HepG2 (cell line): ENCODE measurements at regions not wholly inside any gene's neighbourhood (a gene's known extent, or its start where the extent isn't known, plus 50 kb on each side); places are given as distances from the start of the nearest gene placed in this dataset.

ENCODE experiments used
- ATAC-seq: fragments of 200-7000 bp; cut with Tn5 transposase; 3 replicates; pipeline ENCODE4 v1.9.1; 2020; ENCODE audit warnings: mild to moderate bottlenecking, moderate library complexity
- BruUV-seq: library from RNA; stranded (reverse); fragments of 400-500 nt; replicated peaks from 2 replicates; lab custom pipeline; 2021; lab: Mats Ljungman, UMichigan
- CTCF ChIA-PET: fragments of 300-600 bp; formaldehyde crosslinking; extraction: SDS; loops from one replicate; lab custom pipeline; 2021; ENCODE audit warnings: low total read pairs, inconsistent platforms, low intra/inter-chr PET ratio; lab: Yijun Ruan, JAX
- POLR2A ChIA-PET: fragments of 350-600 bp; sonication (Branson Sonifier 250); formaldehyde crosslinking; loops from one replicate; lab custom pipeline; 2020; ENCODE audit warnings: antibody characterized with exemption, inconsistent platforms; lab: Yijun Ruan, JAX
- DNase-seq: peaks from one replicate; pipeline ENCODE4 v3.0.0-alpha.2; 2015; ENCODE audit warnings: low spot score
- FAIRE-seq: peaks from 3 replicates; lab custom pipeline; 2011; peaks lifted over from hg19 to GRCh38; lab: Jason Lieb, UNC
- H2AFZ ChIP-seq: one replicate; pipeline ENCODE4 v1.6.1; 2011; ENCODE audit warnings: low read length, inconsistent platforms
- H3K27ac ChIP-seq: fragments of 300-600 bp; 3 replicates; pipeline ENCODE4 v1.8.0; 2011; ENCODE audit warnings: mixed run types, mild to moderate bottlenecking, mixed read lengths, low read length, inconsistent platforms; ENCODE audit not compliant: insufficient read depth; ENCODE audit errors: extremely low read length
- H3K27me3 ChIP-seq, 2 experiments: fragments of 200-600 bp in 1 of 2; 2 replicates in 1 of 2; 3 replicates in 1 of 2; pipeline versions ENCODE4 v1.6.0 to v1.8.0; 2011; ENCODE audit warnings: low read length in 2 of 2, mild to moderate bottlenecking in 2 of 2, moderate library complexity in 2 of 2, inconsistent platforms in 1 of 2; ENCODE audit not compliant: insufficient read depth in 2 of 2, control insufficient read depth in 1 of 2
- H3K36me3 ChIP-seq, 2 experiments: fragments of 200-600 bp in 1 of 2; replicated peaks in 1 of 2; 2 replicates in 1 of 2; 3 replicates in 1 of 2; pipeline versions ENCODE4 v1.5.1 to v1.8.0; 2011; ENCODE audit warnings: low read length in 2 of 2, inconsistent platforms in 1 of 2; ENCODE audit not compliant: insufficient read depth in 2 of 2, control insufficient read depth in 1 of 2
- H3K4me1 ChIP-seq: 2 replicates; pipeline ENCODE4 v1.5.1; 2012; ENCODE audit warnings: low read length, inconsistent platforms; ENCODE audit not compliant: insufficient read depth
- H3K4me2 ChIP-seq: 2 replicates; pipeline ENCODE4 v1.6.0; 2011; ENCODE audit warnings: low read depth, low read length, inconsistent platforms
- H3K4me3 ChIP-seq, 3 experiments: fragments of 200-600 bp in 1 of 3; sonication (generic), shearing (Covaris generic) in 1 of 3; replicated peaks in 1 of 3; 2 replicates each; pipeline ENCODE4 v1.5.1; 2011 to 2016; ENCODE audit warnings: low read length in 3 of 3, inconsistent platforms in 2 of 3, low read depth in 2 of 3, mild to moderate bottlenecking in 2 of 3, control low read depth in 1 of 3, mixed read lengths in 1 of 3; ENCODE audit not compliant: insufficient read depth in 1 of 3
- H3K79me2 ChIP-seq: one replicate; pipeline ENCODE4 v1.6.1; 2011; ENCODE audit warnings: low read length, inconsistent platforms; ENCODE audit not compliant: insufficient read depth
- H3K9ac ChIP-seq: 2 replicates; pipeline ENCODE4 v1.6.0; 2011; ENCODE audit warnings: mild to moderate bottlenecking, low read depth, low read length, inconsistent platforms; ENCODE audit not compliant: insufficient read depth
- H3K9me3 ChIP-seq: 2 replicates; pipeline ENCODE4 v1.5.1; 2012; ENCODE audit warnings: mild to moderate bottlenecking, low read length
- H4K20me1 ChIP-seq: 2 replicates; pipeline ENCODE4 v1.6.0; 2011; ENCODE audit warnings: inconsistent platforms, mild to moderate bottlenecking, low read length, moderate library complexity; ENCODE audit not compliant: insufficient read depth
- ATF3 ChIP-seq: sonication (generic); formaldehyde crosslinking; IDR thresholded peaks from 2 replicates; pipeline ENCODE4 v1.4.0; 2020; ENCODE audit warnings: missing genetic modification reagents
- ATF5 ChIP-seq: sonication (generic); formaldehyde crosslinking; IDR thresholded peaks from 2 replicates; pipeline ENCODE4 v1.4.0; 2020; ENCODE audit warnings: mild to moderate bottlenecking, low read depth, missing genetic modification reagents
- ATF7 ChIP-seq, 2 experiments: fragments of 450-650 bp in 1 of 2; sonication (generic) in 1 of 2; formaldehyde crosslinking in 1 of 2; IDR thresholded peaks; 2 replicates each; pipeline versions ENCODE4 v1.4.0 to v1.6.1; 2016 to 2020; ENCODE audit warnings: antibody characterized with exemption in 1 of 2, mild to moderate bottlenecking in 1 of 2, missing genetic modification reagents in 1 of 2
- ESRRA ChIP-seq: sonication (generic); formaldehyde crosslinking; IDR thresholded peaks from 2 replicates; pipeline ENCODE4 v1.5.1; 2020; ENCODE audit warnings: mild to moderate bottlenecking, low read depth, missing genetic modification reagents
- NONO ChIP-seq, 2 experiments: fragments of 450-650 bp in 1 of 2; sonication (generic) in 1 of 2; formaldehyde crosslinking in 1 of 2; IDR thresholded peaks in 1 of 2; conservative IDR thresholded peaks in 1 of 2; 2 replicates each; pipeline versions ENCODE4 v1.6.1 to v1.8.0; 2017 to 2022; ENCODE audit warnings: mild to moderate bottlenecking in 1 of 2, missing genetic modification reagents in 1 of 2, moderate library complexity in 1 of 2
- NR0B2 ChIP-seq: sonication (generic); formaldehyde crosslinking; IDR thresholded peaks from 2 replicates; pipeline ENCODE4 v1.4.0; 2020; ENCODE audit warnings: mild to moderate bottlenecking, missing genetic modification reagents
- PRDM15 ChIP-seq: sonication (generic); formaldehyde crosslinking; IDR thresholded peaks from 2 replicates; pipeline ENCODE4 v1.4.0; 2020; ENCODE audit warnings: missing genetic modification reagents
- SKIL ChIP-seq: sonication (generic); formaldehyde crosslinking; IDR thresholded peaks from 2 replicates; pipeline ENCODE4 v1.8.0; 2022; ENCODE audit warnings: missing genetic modification reagents, mild to moderate bottlenecking, moderate library complexity, borderline replicate concordance
- ZNF225 ChIP-seq: sonication (generic); formaldehyde crosslinking; IDR thresholded peaks from 2 replicates; pipeline ENCODE4 v1.4.0; 2020; ENCODE audit warnings: mild to moderate bottlenecking, missing genetic modification reagents
- ZNF331 ChIP-seq: sonication (generic); formaldehyde crosslinking; IDR thresholded peaks from 2 replicates; pipeline ENCODE4 v1.4.0; 2020; ENCODE audit warnings: missing genetic modification reagents
- ZNF589 ChIP-seq: sonication (generic); formaldehyde crosslinking; conservative IDR thresholded peaks from 2 replicates; pipeline ENCODE4 v1.8.0; 2022; ENCODE audit warnings: mild to moderate bottlenecking, moderate library complexity, missing genetic modification reagents
- ZNF883 ChIP-seq: sonication (generic); formaldehyde crosslinking; IDR thresholded peaks from 2 replicates; pipeline ENCODE4 v1.5.1; 2020; ENCODE audit warnings: mild to moderate bottlenecking, missing genetic modification reagents; ENCODE audit errors: not compliant biosample characterization
- WGBS: methylation state at CpG from one replicate; pipeline ENCODE4 v1.1.6; 2017; ENCODE audit warnings: low lambda C conversion rate; 5-methylcytosine and 5-hydroxymethylcytosine counted together
- in situ Hi-C: cut with HindIII; loops from 2 replicates; pipeline ENCODE4 v1.10.0; 2017; ENCODE audit warnings: low pct_unique_long_range_greater_than_20kb; ENCODE audit not compliant: extremely low pct_ligation_motif_present
- intact Hi-C: fragments of 100-400 bp; cut with micrococcal nuclease; formaldehyde crosslinking; loops from one replicate; pipeline ENCODE4 v1.10.0; 2022; ENCODE audit not compliant: unreplicated experiment

GRCh38 chr3:82141592-82141991 is 380.1 kb upstream of the GBE1 start:
- H3K4me2 ChIP-seq, result no peak overlapping the region
- H3K36me3 ChIP-seq, result 0 out of 5 replicates have a peak, but pooled peaks cover 0 to 1% of the 10 kb centered on the region in 2 experiments
- FAIRE-seq, result no peak
- H3K79me2 ChIP-seq, result no peaks in the 10 kb centered on the region
- intact Hi-C loops (no loop called here), in situ Hi-C loops (loop anchor here (25.0 kb wide), 1 partner anchor 479 kb away; no protein-coding TSS in a partner anchor)
- H3K4me3 ChIP-seq, result no peak overlapping the region
- no peak overlapping the region for H2AFZ ChIP-seq
- H3K27me3 ChIP-seq, result no peaks in the 10 kb centered on the region
- no peak for ATAC-seq
- BruUV-seq, result no TSS peak
- no peak overlapping the region for H3K9ac ChIP-seq
- H3K9me3 ChIP-seq, result no peaks in the 10 kb centered on the region
- no peak overlapping the region for H3K27ac ChIP-seq
- DNase-seq, result no peak
- WGBS, result 38% methylated on average over 1 of the region's 1 CpG
- no peaks in the 10 kb centered on the region for H3K4me1 ChIP-seq
- ChIA-PET CTCF (no interaction called here), POLR2A (no interaction called here)
- H4K20me1 ChIP-seq, result no peaks in the 10 kb centered on the region
- TF ChIP-seq ZNF331 (CRISPR knock-in tag) (no peak), PRDM15 (CRISPR knock-in tag) (no peak), ZNF883 (CRISPR knock-in tag) (no peak), ZNF589 (CRISPR knock-in tag) (no peak), ATF7 (IDR thresholded peaks at IDR 0.05) (no peak), ATF7 (CRISPR knock-in tag; IDR thresholded peaks at IDR 0.05) (no peak), NONO (IDR thresholded peaks at IDR 0.05) (no peak), NONO (CRISPR knock-in tag; conservative IDR thresholded peaks at IDR 0.05) (no peak), ATF5 (CRISPR knock-in tag) (no peak), NR0B2 (no peak), ZNF225 (CRISPR knock-in tag) (no peak), SKIL (CRISPR knock-in tag) (no peak), ATF3 (no peak), ESRRA (CRISPR knock-in tag) (no peak)
